Activated CD8-positive, alpha-beta memory T cell treated with anti-CD3 and anti-CD28 coated beads, Interleukin-2, amount 50 U/mL, for 24 hours (primary cell): ENCODE measurements at regions not wholly inside any gene's neighbourhood (a gene's known extent, or its start where the extent isn't known, plus 50 kb on each side); places are given as distances from the start of the nearest gene placed in this dataset.

Experiments used
- DNase-seq: peaks from one replicate; pipeline ENCODE4 v3.0.0-alpha.2; 2020; ENCODE audit errors: extremely low read depth

GRCh38 chr2:226040344-226040900 is 640.9 kb downstream of the NYAP2 start:
- DNase-seq, result no peak

- DNase-seq, result no peak
These were observed 638.0 kb downstream of the NYAP2 start for GRCh38 chr2:226037526-226037925.

GRCh38 chr2:226031647-226032501 is 632.4 kb downstream of the NYAP2 start:
- DNase-seq, result peak; percentile 15

DNA sequence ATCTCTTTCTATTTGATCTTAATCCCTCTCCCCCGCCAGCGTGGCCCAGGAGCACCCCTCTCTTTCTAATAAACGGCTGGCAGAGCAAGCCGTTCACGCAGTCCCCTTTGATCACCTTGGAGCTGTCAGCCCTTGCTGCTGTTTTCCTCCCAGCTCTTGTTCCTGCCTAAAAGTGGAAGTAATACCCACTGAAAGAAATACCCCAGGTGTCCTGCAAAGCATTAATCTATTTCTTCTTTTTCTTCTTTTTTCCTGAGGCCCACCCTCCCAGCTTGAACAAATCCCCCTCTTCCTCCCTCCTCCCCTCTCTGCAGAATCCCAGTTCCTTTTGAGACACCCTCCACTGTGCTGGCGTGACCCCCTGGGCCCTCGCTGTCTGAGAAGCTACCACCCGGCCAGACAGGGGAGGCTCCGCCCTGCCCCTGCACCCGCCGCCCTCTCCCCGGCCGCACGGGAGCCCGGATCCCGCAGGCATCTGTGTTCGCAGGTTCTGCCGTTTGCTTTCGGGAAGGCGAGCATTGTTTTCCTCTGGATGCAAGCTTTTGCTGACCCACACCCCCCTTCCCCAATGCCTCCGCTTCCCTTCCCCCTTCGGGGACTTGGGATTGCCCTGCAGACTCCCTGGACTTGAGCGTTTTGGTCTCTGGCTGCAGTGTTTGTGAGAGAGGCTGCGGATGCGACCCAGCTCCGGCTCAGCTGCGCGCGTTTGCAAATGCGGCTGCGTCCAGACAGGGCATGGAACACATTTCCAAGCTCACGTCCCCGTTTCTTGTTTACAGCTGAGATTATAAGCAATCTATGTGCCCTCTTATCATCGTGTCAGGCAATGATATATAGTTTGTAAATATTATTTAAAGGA is 631.5 kb downstream of the NYAP2 start:
- no peak for DNase-seq

DNA sequence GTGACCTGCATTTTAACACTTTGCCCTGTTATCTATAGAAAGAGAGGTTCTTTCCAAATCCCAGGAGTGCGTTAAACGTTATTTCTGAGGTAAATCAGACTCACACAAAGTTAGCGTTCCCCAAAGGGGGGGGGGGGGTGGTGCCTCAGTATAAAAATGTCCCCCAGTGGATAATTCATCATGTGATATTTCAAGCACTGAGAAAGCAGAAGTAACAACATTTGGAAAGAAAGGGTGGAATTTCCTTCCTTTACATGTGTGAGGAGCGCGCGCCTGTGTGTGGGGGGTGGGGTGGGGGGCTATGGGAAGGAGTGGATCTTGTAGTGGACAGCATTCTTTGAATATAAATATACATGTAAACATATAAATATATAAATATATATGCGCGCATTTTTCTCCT is 630.9 kb downstream of the NYAP2 start:
- no peak for DNase-seq

- DNase-seq, result no peak
These were observed 624.4 kb downstream of the NYAP2 start for GRCh38 chr2:226023946-226024345.

DNA sequence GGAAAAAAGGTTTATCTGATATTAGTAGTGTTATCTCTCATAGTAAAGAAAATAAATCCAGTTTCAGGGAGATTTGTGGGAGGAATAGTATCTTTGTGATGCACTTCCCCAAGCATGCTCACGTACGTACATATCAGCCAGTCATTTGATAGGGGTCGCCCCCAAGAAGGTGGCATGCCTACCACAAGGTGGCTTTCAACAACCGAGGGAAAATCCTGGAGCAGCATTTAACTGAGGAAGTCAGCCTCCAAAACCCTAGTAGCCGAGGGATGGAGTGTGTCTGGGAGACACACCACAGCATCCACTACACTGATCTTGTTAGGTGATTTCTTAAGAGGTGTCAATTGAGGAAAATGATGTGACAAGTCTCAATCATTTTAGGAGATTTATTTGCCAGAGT is 623.9 kb downstream of the NYAP2 start:
- no peak for DNase-seq

GRCh38 chr2:226020956-226021355 is 621.4 kb downstream of the NYAP2 start:
- no peak for DNase-seq

DNA sequence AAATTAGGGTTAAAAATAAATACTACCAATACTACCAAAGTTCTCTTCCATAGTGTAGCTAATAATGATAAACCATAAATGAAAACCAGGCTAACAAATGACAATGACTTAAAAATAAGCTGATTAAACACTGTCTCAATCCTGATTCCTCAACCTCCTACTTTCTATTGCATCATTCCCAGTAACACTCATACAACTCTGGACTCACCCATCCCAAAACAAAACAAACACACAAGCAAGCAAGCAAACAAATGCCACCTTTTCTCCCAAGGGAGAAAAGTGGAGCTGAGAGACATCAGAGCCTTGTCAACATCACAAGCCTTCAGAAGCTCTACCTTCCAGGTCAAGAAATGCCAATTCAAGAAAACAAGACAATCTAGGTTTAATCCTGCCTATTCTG is 620.7 kb downstream of the NYAP2 start:
- no peak for DNase-seq

DNA sequence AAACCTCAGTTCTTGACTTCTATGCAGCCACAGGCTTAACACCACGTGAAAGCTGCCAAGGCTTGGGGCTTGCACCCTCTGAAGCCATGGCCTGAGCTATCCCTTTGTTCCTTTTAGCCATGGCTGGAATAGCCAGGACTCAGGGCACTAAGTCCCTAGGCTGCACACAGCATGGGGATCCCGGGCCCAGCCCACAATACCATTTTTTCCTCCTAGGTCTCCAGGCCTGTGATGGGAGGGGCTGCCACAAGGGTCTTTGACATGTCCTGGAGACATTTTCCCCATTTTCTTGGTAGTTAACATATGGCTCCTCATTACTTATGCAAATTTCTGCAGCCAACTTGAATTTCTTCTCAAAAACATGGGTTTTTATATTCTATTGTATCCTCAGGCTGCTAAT is 619.1 kb downstream of the NYAP2 start:
- DNase-seq, result no peak

- no peak for DNase-seq
These were observed 618.0 kb downstream of the NYAP2 start for GRCh38 chr2:226017537-226017936.

- DNase-seq, result no peak
These were observed 617.6 kb downstream of the NYAP2 start for GRCh38 chr2:226017107-226017506.

DNA sequence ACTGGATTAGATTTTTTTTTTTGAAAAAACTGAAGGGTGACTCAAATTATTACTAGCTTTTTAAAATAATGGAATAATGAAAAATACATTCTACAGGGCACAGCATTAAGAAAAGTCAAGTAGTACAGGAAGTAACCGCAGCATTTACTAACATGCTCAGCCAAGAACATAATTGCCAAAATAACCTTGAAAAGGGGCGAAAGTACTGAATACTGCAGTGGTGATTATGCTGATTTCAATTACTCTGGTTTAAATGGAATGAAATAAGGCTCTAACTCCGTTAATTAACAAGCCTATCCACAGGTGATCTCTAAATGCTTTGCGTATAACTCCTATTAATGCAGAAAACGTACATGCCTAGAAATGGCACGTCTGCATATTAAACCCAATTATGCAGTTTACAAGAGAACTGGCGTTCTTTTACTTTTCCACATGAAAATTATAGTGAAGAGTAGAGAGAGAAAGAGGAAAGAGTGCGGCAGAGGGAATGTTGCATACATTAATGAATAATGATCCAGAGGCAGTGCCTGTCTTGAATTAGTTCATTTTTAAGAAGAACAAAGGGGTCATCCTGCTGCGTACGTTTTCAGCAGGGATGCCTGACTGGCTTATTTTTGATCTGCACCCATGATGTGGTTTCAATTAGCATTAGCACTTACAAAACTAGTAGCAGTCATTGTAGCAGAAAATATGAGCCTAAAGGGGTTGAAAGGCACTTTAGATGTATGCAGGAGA is 612.4 kb downstream of the NYAP2 start:
- DNase-seq, result no peak

DNA sequence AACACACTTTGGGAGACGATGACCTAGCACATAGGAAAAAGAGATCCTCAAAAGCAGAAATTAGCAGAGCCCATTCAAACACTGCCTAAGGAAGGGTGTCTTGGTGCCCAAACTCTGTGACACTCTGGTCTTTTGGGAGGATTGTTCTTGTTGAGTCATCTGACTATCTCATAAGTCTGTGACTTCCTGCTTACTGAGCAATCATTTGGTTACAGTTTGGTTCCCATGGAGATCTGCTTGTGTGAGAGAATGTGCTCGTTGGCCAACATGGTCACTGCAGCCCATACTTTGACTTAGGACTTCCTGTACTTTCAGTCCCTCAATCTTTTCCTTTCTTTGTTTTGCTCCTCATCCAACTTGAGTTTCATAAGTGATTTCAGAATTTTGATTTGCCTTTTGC is 602.9 kb downstream of the NYAP2 start:
- no peak for DNase-seq

DNA sequence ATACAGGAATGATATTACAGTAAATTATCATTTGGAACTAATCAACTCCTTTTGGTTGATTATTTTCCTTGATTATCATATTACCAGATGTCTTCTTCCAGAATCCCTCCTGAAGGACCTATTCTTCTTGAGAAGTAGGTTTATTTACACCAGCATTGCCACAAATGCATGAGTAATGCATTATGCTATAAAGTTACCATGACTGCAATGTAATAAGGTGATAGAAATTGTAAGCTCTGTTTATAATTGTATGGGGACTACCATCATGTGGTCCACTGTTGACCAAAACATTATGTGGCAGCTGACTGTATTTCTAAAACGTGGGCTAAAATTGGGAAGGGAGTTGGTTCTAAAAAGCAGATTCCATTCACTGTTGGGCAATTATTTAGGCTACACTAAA is 602.2 kb downstream of the NYAP2 start:
- DNase-seq, result no peak

GRCh38 chr2:225999692-226000091 is 600.2 kb downstream of the NYAP2 start:
- no peak for DNase-seq

DNA sequence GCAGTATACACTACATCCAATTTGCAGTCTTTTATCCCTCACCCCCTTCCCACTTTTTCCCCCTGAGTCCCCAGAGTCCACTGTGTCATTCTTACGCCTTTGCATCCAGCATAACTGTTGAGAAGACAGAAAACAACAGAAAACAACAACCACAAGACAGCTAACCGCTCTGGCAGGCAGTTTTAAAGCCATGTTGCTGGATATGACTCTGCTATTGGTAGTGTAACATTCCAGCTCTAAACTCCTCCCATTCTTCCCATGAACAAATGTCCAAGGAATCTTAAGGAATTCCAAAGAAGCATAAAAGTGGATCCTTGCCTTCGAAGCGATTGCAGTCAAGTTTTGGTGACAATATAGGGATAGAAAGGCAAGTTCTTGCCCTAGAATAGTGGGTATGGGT is 599.1 kb downstream of the NYAP2 start:
- DNase-seq, result no peak

GRCh38 chr2:225998116-225998515 is 598.6 kb downstream of the NYAP2 start:
- no peak for DNase-seq

DNA sequence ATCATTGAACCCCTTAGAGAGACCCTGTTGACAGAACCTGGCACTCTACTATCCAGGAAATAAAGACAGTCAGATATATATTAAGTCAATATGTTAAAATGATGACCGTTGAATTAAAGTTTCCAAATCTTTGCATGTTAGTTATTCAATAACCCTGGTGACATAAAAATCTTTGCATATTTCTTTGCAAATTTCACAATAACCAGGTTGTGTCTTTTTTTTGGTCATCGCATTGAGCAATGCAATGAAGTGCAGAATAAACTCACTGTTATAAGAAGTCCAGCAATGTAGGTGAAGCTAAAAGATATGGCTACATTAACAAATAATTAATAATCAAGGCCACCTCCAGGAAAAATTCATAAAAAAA is 596.9 kb downstream of the NYAP2 start:
- no peak for DNase-seq

- DNase-seq, result no peak
These were observed 596.4 kb downstream of the NYAP2 start for GRCh38 chr2:225995796-225996461.

DNA sequence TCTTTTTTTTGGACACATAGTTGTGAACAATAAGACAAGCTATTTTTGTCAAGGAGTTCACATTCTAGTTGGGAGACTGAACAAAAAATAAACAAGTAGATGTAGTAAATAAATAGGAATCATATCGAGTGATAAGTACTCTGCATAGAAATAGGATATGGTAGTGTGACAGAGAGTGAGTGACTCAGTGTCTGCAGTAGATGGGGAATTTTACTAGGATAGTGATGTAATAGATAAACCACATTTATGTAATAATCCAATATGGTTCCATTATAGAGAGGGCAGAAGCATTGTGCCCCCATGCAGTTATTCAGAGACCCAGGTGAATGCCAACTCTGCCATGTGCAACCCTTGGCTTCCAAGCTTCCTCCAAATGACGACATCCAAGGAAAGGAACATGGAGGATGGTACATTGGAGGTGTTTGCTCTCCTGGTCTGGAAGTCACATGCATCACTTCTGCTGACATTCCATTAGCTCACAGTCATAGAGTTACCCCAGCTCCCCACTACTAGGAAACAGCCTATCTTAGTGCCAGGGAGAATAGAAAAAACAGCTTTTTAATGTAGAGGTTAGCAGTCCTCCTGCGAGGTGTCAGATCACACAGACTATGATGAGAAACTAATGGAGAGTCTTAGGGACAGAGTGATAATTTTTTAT is 595.4 kb downstream of the NYAP2 start:
- no peak for DNase-seq
